Renal cortical epithelial cell (primary cell): ENCODE measurements at regions not wholly inside any gene's neighbourhood (a gene's known extent, or its start where the extent isn't known, plus 50 kb on each side); places are given as distances from the start of the nearest gene placed in this dataset.
"Not testable (repeated sequence)": the region's sequence is repeated elsewhere in the genome, so short reads cannot be mapped to it uniquely, and the experiment has no call there.

Source experiments
- DNase-seq: peaks from one replicate; pipeline ENCODE4 v3.0.0-alpha.2; 2011; ENCODE audit warnings: low read depth

DNA sequence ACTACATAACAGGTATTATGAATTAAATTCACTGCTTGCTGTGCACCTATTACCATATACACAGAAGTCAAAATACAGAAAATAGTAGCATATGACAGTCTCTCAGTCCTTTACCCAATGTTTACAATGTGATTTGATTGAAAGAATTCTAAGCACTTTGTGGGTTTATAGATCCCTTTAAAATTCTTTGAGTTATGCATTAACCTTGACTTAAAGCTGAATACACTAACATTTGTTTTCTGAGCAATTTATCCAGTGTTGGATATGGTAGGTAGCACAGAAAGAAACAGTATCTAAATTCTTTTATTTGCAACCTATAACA, 230.8 kb upstream of the DDI1 start:
- peak; percentile 95 for DNase-seq

GRCh38 chr11:103806130-103806895, 230.1 kb upstream of the DDI1 start:
- peak; percentile 99 for DNase-seq

DNA sequence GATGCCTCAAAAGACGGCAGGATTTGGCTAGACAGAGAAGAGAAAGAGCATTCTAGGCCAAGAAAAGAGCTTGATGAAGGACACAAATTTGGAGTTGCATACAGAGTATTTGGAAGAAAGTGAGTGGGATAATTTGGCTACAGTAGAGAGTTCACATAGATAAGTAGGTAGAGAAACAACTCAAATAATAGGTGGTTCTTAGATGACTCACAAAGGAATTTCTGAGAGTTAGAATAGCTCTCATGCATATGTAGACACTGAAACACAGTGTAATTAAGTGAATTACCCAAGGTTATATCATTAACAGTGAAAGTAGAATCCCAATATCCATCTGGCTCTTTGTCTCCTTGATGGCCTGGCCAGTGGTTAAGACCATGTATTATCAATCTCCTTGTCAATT, 228.6 kb upstream of the DDI1 start:
- DNase-seq: peak; percentile 93

DNA sequence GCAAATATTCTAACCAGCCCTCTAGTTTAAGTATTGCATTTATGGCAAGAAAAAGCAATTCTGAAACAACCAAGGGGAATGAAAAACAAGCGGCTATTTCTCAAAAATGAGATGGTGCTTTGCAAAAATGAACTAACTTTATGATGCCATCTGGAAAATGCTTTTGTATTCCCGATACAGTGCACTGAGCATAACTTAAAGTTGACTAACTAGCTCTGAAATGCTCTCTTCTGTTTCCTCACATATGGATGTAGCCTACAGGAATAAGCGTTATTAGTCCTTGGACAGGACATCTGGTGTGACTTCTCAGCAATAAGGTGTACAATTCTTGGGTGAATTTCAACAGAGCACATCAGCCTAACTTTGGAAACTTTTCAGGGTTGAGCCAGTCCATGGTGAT, 228.2 kb upstream of the DDI1 start:
- DNase-seq: no peak

DNA sequence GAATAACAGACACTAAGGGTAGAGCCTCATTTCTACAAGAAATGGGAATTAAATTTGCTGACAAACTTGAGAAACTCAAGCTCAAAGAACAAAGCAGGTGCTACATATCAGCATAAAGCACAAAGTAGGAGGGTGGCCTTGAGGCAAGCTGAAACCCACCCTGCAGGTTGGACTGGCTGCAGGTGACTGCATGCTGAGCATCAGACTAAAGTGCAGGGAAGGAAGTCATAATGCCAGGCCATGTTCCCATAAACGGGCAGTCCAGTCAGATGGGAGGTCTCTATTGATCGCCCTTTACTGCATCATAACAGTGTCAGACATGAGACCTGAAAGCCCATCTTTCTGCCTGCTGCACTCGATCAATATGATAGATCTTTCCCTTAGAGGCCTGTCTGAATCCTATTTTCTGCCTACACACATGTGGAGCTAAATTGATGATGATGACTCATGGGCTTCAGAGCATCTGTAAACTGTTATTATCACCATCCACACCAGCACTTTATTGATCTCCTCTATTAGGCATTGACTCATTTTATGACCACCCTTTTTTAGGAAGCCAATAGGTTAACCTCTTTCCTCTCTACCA, 224.5 kb upstream of the DDI1 start:
- no peak for DNase-seq

DNA sequence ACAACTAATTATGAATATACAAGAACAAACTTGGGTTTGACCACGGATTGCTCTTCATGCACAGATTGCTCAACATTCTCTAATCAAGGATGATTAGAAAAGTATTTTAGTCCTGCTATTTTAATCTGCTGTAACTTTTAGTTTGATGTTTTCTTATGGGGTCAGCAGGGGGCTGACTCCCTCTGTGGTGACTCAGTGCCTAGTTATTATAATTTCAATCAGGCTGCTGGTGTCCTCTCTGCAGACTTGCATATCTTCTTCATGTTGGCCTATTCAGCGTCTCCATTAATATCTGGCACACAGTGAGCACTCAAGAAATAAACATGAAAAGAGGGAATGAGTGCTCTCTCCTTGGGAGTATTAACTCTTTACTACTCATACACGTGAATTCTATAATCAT, 223.8 kb upstream of the DDI1 start:
- no peak for DNase-seq

DNA sequence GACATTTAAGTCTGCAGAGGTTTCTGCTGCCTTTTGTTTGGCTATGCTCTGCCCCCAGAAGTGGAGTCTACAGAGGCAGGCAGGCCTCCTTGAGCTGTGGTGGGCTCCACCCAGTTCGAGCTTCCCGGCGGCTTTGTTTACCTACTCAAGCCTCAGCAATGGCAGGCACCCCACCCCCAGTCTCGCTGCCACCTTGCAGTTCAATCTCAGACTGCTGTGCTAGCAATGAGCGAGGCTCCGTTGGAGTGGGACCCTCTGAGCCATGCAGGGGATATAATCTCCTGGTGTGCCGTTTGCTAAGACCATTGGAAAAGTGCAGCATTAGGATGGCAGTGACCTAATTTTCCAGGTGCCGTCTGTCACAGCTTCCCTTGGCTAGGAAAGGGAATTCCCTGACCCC, 216.1 kb upstream of the DDI1 start:
- not testable (repeated sequence) for DNase-seq

GRCh38 chr11:103824116-103824515, 212.3 kb upstream of the DDI1 start:
- DNase-seq: no peak

GRCh38 chr11:103825469-103825868, 211.0 kb upstream of the DDI1 start:
- no peak for DNase-seq

DNA sequence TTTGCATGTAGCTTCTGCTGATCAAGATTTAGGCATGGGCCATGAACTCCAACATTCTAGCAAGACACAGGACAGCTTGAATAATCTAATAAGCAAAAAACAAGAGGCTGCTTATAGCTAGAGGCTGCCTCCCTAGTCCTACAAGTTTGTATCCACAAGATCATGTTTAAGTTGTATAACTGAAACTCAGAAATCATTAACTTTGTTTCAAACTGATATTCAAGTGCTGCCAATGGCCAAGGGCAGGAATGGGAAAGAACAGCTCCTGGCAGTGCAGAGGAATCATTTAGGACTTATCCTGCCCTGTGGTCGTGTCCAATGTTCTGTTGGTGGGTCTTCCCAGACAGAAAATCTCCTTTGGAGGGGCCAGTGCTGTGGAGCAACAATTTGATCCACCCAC, 209.6 kb upstream of the DDI1 start:
- peak; percentile 63 for DNase-seq

- no peak for DNase-seq
These were observed 206.8 kb upstream of the DDI1 start for GRCh38 chr11:103829596-103829995.

DNA sequence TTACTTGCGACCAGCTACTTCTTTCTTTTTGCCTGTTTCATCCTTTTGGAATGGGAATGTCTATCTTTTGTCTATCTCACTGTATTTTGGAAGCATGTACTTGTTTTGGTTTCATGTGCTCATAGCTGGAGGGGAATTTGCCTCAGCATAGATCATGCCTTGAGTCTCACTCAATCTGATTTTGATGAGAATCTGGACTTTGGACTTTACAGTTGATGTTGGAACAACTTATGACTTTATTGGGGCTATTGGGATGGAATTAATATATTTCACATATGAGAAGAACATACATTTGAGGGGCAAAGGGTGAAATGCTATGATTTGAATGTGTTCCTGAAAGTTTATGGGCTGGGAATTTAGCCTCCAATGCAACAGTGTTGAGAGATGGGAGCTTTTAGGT, 206.2 kb upstream of the DDI1 start:
- no peak for DNase-seq

- no peak for DNase-seq
These were observed 203.7 kb upstream of the DDI1 start for GRCh38 chr11:103832762-103833161.

- DNase-seq: no peak
These were observed 194.2 kb upstream of the DDI1 start for GRCh38 chr11:103842191-103842590.

GRCh38 chr11:103842795-103843194, 193.6 kb upstream of the DDI1 start:
- no peak for DNase-seq

GRCh38 chr11:103844327-103845215, 191.9 kb upstream of the DDI1 start:
- peak; percentile 27 for DNase-seq

DNA sequence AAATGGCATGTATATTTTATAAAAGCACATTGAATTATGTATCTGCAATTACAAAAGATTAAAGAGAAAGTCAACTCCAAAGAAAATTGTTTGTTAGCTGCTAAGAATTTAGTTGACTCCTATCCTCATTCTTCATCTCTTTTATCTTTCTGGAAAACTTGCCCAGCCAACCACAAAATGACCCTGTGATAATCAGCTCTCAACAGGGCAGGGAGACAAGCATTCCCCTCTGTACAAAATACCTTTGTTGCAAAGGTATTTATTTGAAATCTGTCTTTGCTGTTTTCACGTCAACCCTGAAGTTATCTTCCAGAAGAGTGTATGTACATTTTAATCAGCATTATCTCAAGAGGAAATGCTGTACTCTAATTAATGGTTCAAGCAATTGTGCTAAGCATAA, 191.1 kb upstream of the DDI1 start:
- DNase-seq: no peak

GRCh38 chr11:103848686-103849085, 187.8 kb upstream of the DDI1 start:
- DNase-seq: no peak

- DNase-seq: no peak
These were observed 187.1 kb upstream of the DDI1 start for GRCh38 chr11:103849366-103849765.

GRCh38 chr11:103850419-103851165, 185.8 kb upstream of the DDI1 start:
- peak; percentile 42 for DNase-seq

DNA sequence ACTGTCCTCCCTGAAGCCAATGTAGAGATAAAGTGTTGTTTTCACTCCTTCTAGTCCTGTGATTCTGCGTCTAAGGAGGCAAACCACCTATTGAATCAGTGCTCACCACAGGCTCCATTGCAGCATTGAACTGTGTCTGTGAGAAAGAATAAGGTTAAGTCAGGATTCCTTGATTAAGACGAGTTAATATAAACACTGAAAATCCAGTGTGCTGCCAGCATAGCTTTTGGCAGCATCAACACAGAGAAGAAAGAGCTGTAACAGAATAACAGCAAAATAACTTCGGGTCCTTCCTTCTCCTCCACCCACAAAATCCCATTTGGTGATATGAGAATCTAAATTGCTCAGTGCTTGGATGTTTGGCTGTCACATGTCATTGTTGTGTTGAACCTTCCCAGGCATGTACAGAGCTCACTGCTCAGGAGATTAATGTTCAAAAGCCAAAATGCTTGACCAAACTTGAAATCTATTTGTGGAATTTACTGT, 185.2 kb upstream of the DDI1 start:
- peak; percentile 97 for DNase-seq
